Hematopoietic multipotent progenitor cell treated with erythropoietin and hydrocortisone succinate and interleukin-3 and kit ligand, for 6 days (in vitro differentiated cells): ENCODE measurements at regions not wholly inside any gene's neighbourhood (a gene's known extent, or its start where the extent isn't known, plus 50 kb on each side); places are given as distances from the start of the nearest gene placed in this dataset.
A peak's percentile ranks its signal among the peaks of the same experiment; 100 is the strongest.
"Not testable (repeated sequence)": the region's sequence is repeated elsewhere in the genome, so short reads cannot be mapped to it uniquely, and the experiment has no call there.

ENCODE experiments used
- DNase-seq: peaks from one replicate; pipeline ENCODE4 v3.0.0-alpha.2; 2015

DNA sequence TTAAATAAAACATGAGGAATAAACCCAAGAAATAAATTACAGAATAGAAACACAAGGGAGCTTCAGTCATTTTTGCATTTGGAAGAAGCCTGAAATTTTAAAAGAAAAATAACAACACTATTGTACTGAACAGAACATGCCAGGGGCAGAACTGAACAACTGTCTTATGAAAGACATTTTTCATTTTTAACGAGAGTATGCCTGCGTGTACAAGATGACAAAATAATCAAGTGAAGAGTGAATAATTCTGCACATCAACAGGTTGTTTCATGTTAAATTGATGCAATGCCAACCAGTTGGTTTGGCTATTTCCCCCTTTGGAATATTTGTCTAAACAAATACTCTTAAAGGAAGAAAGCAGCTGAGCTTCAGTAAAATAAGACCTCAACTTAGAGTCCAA lies 103.3 kb upstream of the BTG1 start:
- no peak for DNase-seq

DNA sequence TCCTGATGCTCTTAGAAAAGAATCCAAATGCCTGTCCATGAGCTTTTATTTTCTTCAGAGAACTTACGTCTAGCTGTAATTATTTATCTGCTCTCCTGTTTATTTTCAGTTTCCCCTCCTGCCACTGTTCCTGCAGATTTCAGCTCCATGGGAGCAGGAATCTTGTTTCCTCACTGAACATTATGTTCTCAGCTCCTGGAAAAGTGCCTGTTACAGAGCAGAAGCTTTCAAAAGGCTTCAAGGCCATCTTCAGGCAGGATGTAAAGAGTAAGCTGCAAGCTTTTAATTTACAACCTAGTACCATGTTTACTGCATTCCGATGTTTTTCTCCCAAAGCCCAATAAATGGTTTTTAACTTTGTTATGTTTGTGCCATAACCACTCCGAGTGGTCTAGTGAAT lies 98.4 kb upstream of the BTG1 start:
- DNase-seq = no peak

DNA sequence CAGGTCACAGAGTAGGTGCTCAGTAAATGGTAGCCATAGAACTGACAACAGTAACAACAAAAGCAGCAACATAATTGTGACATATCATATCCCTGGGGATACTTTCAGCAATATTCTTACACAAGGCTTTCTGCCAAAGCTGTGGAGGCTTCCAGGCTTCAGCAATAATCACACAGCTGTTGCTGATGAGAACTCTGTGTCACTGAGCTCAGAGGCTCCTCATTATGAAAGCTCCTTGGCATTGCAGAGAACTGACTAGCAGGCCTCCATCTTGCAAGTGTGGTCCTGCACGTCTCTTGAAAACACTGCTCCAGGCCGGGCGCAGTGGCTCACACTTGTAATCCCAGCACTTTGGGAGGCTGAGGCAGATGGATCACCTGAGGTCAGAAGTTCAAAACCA lies 97.3 kb upstream of the BTG1 start:
- no peak for DNase-seq

DNA sequence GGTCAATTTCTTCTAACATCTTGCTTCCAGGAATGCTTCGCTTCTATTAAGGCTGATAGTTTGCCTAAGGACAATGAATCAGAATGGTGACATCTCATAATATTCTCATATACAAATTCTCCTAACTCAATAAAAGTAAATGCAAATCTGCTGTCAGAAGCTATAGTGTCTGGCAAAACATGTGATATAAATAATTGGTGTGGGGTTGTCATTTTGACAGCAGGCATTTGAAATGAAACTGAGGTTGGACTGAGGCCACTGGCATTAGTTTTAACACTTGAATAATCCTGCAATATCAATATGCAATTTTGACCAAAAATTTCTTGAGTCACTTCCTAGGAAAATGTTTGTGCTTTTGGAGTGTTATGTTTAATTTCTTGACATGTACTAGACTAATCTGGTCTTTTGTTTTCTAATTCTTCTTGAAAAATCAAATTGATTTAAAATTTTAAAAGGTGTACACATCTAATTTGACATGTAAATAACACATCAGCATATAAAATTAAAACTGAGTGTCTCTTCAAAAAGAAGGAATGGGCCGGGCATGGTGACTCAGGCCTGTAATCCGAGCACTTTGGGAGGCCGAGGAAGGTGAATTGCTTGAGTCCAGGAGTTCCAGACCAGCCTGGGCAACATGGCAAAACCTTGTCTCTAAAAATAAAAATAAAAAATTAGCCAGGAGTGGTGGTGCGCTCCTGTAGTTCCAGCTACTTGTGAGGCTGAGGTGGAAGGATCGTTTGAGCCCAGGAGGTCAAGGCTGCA lies 92.3 kb upstream of the BTG1 start:
- no peak for DNase-seq

DNA sequence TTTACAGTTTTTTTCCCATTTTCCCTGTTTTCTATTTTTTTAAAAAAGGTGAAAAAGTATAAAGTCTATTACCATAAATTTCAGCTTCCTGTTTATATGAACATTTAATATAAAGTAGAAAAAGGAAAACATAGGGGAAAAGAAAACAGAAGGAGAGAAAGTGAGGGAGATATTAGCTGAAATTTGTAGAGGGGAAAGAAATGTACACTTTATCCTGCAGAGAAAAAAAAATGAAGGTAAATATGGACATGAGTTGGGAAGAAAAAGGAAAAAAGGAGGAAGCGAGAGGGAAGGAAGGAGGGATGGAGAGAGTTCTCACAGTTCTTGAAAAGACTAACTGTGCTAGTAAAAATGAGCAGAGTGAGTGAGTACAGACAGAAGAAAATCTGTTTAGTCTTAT lies 91.6 kb upstream of the BTG1 start:
- DNase-seq = no peak

DNA sequence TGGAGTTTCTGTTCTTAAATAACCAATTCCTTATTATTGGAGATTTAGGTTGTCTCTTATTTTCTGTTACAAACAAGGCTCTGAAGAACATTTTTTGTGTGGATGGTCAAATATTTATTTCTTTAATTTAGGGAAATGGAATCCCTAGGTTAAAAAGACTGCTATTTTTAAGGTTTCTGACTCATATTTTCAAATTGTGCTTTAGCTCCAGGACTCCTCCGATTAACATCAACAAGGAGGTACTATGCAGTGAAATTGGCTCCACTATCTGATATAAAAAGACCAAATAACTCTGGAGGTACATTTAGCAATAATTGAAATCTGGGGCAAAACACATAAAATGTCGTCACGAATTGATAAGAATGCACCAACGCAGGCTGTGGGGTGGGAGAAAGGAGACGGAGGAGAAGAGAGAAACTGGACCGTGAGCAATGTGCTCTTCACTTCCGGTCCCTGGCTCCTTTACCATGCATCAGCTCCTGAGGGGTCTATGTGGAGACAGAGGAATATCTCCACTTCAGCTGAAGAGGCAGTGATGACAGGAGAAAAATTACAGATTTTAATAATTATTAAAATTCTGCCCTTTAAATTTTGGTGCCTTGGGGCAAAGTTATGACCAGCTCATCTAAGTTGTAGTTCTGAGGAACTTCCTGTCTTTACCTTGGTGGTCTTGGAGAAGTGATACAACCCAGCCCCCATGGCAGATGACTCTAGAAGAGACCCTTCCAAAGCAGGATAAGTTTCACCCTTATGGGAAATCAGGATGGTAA lies 90.2 kb upstream of the BTG1 start:
- DNase-seq = no peak

DNA sequence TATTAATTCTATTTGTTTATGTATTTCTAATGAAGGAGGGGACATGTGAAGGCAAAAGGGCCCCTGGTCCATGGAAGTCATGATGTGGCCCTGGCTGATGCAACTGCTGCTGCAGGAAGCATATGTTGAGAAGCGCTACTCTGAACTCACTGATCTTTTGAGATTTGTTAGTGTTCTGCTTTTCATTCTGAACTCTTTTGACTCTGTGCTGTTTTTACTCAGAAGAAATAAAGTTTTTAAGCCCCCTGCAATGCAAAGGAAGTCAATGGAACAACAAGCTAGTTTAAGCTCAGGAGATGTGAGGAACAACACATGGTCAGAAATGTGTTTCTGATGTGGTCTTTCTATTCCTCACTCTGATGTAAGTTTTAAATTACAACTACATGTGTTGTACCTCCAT lies 88.9 kb upstream of the BTG1 start:
- no peak for DNase-seq

DNA sequence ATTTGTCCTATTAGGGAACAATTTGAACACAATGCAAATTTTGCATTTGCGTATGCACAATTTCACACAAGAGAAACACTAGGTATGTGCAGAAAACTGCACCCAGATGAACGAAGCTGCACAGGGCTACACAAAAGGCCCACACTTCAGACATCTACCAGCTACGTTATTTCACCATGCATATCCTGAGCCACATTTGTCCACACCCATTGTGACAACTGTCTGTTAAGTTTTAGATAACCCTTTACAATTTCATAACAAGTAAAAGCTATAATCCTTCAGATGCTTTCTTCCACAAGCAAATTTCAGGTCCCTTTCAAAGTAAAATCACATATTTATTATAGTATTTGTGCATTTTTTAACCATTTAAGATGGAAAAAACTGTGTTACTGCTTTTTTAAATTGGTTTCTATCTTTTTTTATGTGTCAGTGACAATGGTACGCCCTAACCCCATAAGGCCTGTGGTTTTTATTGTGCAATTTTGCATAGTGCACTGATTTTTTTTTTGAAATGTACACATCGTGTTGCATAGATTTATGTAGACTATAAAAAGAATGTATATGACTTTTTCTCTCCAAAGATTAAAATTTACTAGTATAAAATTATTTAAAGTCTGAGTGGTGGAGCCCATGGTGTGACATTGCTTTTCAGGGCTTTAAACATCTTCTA lies 87.8 kb upstream of the BTG1 start:
- peak; percentile 55 for DNase-seq

DNA sequence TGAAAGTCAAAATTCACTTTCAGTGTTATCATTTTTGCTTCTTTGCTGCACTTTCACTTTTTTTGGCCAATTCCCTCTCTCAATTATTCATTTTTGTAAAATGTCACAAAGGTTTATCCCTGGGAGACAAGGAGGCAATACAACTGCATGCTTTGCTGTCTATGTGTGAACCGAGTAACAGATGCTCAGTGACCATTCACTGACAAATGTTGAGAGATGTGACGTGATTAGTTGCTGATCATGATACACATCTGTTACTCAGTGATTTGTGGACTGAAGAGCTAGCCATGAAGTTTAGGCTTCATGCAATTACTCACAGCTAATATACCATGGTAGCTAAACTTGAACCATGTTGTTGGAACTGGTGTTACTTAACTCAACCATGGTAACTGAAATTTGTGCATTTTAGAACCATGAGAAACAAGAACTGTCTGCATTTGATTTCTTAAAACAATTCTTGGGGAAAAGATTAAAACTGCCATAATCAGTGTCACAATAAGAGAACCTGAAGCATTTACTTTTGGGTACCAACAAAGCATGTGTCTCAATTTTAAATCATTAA lies 86.8 kb upstream of the BTG1 start:
- not testable (repeated sequence) for DNase-seq

DNA sequence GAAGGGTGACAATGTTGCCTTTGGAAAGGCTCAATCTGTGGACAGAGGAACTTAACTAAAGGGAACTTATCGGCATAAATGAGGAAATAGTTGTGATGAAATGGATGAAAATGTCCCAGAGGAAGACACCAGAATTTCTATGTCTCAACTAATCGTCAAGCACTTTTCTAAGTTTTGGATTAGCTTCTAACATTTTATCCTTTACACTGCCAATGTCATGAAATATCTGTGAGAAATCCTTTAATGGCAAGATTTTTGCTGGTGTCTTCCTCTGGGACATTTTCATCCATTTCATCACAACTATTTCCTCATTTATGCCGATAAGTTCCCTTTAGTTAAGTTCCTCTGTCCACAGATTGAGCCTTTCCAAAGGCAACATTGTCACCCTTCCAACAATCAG lies 86.3 kb upstream of the BTG1 start:
- DNase-seq = not testable (repeated sequence)

DNA sequence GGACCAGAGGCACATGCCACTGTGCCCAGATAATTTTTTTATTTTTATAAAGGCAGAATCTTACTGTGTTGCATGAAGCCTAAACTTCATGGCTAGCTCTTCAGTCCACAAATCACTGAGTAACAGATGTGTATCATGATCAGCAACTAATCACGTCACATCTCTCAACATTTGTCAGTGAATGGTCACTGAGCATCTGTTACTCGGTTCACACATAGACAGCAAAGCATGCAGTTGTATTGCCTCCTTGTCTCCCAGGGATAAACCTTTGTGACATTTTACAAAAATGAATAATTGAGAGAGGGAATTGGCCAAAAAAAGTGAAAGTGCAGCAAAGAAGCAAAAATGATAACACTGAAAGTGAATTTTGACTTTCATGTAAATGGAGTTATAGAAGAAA lies 85.9 kb upstream of the BTG1 start:
- not testable (repeated sequence) for DNase-seq

DNA sequence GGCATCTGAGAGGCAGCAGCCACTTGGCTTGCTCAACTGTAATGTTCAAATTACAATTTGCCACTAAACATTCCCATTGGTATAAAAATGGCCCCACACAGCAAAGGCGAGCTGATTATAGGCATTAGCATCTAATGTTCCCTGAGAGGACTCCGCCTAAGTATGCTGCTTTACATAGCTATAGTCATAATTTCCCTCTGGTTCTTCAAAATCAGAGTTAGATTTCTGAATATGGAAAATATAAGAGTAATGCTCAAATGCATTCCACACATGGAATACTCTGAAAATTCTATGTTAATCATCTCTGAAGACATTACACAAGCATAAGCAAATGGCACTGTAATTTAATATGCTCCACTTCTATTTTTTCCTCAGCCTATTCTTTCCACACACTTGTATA lies 83.7 kb upstream of the BTG1 start:
- DNase-seq = no peak

DNA sequence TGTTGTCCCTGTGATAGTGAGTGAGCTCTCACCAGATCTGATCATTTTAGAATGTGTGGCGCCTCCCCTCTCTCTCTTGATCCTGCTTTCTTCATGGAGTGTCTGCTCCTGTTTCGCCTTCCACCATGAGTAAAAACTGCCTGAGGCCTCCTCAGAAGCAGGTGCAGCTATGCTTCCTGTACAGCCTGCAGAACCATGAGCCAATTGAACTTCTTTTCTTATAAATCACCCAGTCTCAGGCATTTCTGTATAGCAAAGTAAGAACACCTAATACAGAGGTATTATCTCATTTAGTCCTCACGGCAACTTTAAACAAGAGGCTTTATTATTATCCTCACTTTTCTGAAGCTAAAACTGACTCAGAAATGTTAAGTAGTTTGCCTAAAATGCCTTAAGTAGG lies 81.3 kb upstream of the BTG1 start:
- no peak for DNase-seq

DNA sequence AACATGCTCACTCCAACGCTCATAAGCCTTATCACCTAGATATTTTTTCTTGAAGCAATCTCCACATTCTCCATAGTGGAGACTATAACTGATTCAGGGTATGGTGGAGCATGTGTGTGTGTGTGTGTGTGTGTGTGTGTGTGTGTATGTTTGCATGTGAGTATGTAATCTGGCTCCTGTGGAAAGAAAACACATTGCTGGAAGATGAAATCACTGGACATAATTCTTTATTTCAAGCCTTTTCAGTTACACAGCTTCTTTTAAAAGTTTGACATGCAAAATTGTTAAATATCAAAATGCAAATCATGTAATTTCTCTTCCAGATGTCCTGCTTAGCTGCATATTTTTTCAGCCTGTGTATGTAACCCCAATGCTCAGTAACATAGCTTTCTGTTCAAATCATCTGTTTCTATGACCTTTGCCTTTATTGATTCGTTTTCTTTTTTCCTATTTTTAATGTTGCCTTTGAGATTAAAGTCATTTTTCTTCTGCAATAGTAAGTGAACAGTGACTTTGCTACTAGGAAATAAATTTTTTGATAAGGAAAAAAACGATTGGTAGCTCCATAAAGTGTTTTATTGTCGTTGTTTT lies 80.5 kb upstream of the BTG1 start:
- DNase-seq = no peak

DNA sequence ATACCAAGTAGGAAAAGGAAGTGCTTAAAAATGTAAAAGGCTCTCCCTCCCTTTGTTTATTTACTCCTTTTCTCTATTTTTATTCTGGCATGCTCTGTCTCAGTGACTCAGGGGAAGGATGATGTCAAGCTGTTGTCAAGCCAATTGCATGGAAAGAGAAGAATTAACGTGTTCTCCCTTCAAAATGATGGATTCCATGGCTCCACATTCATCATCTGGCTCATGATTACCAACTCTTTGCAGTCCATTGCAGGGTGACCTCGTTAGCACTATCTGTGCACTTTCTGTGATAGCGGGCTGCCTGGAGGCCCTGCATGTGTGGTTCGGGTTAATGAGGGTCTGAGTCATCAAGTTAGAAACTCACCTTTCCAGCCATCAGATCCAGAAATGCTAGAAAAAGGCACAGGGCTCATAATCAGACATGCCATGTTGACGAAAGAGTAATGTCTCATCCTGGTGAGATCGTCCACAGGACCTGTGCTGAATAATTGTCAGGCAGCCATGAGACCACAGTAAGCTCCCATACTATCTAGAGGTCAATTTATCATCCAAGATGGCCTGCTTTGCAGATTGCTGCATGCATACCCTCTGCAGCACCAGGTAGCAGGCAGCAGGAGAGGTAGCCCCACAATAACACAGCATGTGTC lies 79.2 kb upstream of the BTG1 start:
- DNase-seq = no peak

DNA sequence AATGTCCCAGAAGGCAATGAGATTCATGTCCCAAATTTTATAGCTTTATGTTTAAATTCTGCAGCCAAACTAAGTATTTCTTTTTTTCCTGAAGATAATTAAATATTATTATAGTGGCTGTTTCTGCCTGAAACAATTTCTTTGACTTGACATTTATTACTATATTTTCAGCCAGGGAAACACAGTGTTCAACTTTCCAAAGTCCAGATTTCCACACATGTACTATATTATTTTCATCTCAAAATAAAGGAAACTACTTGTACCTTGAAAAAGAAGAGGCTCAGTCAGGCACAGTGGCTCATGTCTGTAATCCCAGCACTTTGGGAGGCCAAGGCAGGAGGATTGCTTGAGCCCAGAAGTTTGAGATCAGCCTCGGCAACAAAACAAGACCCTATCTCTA lies 77.8 kb upstream of the BTG1 start:
- no peak for DNase-seq

DNA sequence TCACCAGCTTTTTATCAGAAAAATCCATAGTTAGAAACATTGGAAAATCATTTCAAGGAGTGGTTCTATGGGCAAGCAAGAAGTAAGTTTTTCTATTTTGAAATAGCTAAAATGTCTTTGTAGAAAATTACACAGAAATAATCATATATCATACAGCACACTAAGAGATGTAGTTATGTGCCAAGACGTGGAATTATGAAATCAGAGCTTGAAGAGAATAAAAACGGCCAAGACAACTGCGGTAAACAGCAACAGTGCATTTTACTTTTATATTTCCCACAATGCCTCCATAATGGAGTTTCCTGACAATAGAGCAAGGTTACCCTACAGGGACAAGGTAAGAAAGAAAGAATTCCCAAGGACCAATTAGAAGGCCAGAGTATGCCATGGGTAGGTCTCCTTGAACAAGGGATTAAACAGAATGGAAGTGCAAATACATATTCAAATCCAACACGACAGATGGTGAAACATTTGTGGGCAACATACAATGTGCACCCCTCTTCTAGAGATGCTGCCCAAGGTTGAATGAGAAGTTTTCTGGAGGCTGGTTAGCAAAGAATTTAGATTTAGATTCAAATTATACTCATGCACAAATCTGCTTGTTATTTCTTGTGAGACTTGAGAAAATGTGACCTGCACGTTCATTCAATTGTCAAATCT lies 76.1 kb upstream of the BTG1 start:
- DNase-seq = no peak

DNA sequence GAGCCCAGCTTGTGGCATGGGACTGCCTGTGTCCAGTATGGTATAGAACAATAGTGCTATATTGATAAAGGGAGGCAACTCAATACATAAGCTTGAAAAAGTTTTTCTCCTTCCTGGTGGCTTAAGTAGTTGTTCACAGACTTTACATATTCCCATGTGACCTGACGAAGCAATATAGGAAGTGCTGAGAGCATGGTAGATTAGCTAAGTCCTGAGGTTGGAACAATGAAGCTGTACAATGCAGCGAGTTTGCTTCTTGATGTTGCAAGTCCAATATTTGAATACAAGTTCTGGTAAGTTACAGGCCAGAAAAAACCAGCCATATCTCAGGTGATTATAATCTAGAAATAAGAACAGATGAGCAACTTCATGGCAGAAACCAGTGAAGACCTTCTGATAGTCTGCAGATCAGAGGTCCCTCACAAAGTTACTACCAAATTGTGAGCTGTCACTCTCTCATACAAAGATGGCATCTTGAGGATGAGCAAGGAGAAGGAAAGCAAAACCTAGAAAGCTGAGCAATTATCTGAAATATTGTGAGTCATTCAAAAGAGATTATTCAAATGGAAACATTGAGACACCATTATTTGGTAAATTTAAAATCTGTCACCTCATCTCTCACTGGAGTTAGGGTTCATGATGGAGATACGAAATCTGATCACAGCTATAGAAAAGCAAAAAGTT lies 72.9 kb upstream of the BTG1 start:
- DNase-seq = peak; percentile 1

DNA sequence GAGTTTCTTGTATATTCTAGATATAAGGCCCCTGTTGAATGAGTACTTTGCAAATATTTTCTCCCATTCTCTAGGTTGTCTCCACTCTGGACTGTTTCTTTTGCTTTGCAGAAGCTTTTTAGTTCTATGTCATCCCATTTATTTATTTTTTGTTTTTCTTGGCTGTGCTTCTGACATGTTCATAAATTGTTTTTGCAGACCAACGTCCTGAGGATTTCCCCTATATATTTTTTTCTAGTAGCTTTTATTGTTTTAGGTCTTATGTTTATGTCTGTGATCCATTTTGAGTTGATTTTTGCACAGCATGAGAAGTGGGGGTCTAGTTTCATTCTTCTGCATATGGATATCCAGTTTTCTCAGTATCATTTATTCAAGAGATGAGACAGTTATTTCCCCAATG lies 70.4 kb upstream of the BTG1 start:
- DNase-seq = no peak

DNA sequence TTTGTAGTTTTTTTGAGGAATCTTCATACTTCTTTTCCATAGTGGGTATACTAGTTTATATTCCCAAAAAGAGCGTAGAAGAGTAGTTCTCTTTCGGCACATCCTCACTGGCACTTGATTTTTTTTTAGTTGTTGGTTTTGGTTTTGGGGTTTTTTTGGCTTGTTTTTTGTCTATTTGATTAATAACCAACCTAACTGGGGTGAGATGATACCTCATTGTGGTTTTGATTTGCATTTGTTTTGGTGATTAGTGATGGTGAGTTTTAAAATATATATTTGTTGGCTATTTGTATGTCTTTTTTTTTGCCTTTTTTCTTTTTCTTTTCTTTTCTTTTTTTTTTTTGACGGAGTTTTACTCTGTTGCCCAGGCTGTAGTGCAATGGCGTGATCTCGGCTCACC lies 69.7 kb upstream of the BTG1 start:
- DNase-seq = no peak

DNA sequence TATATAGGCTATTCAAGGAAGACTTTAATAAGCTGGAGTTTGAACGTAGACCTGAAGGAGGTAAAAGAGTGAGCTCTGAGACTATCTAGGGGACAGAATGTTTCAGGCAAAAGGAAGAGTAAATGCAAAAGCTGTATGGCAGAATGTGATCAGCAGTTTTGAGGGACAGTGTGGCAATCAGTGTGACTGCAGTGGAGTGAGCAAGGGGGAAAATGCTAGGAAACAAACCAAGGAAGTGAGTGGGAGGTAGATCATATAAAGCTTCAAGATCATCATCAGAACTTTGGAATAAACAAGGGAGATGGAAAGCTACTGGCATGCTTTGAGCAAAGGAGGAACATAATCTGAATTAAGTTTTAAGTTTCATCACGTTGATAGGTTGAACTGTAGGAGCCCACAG lies 67.5 kb upstream of the BTG1 start:
- no peak for DNase-seq

DNA sequence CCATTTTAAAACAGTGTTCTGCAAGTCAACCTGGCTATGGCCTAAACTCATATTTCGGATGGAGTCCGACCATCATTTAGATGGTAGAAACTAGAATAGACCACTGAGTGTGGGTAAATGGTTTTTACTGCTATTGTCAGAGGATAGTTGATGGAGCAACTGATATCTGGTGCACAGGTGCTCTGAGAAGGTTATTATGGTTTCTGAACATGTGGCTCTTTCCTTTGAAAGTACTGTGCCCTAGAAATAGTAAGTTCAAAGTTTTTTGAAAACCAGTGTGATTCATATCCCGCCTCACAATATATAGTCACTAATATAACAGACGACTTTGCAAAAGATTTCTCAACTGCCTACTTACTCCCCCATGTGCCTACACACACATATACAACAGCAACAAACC lies 64.4 kb upstream of the BTG1 start:
- DNase-seq = no peak
